Pancreas (tissue), 10 donors: ENCODE measurements at regions not wholly inside any gene's neighbourhood (a gene's known extent, or its start where the extent isn't known, plus 50 kb on each side); places are given as distances from the start of the nearest gene placed in this dataset.

Experiments used
- ATAC-seq, 4 donors: fragments of 200-7000 bp; cut with Tn5 transposase; one replicate each; pipeline versions ENCODE4 v1.8.0 to v1.9.1; 2020; ENCODE audit warnings: mild to moderate bottlenecking in 4 of 4, moderate library complexity in 4 of 4
- DNase-seq, 6 donors: peaks; one replicate each; pipeline ENCODE4 v3.0.0-alpha.2; 2020
- FAIRE-seq: peaks from 2 replicates; lab custom pipeline; 2012; peaks lifted over from hg19 to GRCh38; lab: Jason Lieb, UNC
- H3K27ac ChIP-seq, 4 donors: fragments of 200-600 bp; sonication (generic); 1 replicate in 3 of 4; 2 replicates in 1 of 4; pipeline versions ENCODE4 v1.5.0 to v1.8.0; 2020
- H3K27me3 ChIP-seq, 4 donors: fragments of 200-600 bp; one replicate each; pipeline ENCODE4 v1.8.0; 2021
- H3K36me3 ChIP-seq, 3 donors: fragments of 200-600 bp; sonication (generic) in 1 of 3; one replicate each; pipeline versions ENCODE4 v1.5.0 to v1.8.0; 2020 to 2021
- H3K4me1 ChIP-seq, 3 donors: fragments of 200-600 bp; one replicate each; pipeline ENCODE4 v1.8.0; 2021
- H3K4me3 ChIP-seq, 4 donors: fragments of 200-600 bp; sonication (generic) in 2 of 4; one replicate each; pipeline versions ENCODE4 v1.5.0 to v1.8.0; 2020 to 2021
- H3K9me3 ChIP-seq, 4 donors: fragments of 200-600 bp; one replicate each; pipeline ENCODE4 v1.8.0; 2021
- CTCF ChIP-seq, 4 donors: fragments of 200-600 bp; sonication (generic) in 3 of 4; IDR thresholded peaks; one replicate each; pipeline versions ENCODE4 v1.5.0 to v1.8.0; 2021; ENCODE audit warnings: antibody characterized with exemption in 4 of 4
- WGBS, 2 donors: extraction: QIAGEN DNeasy Blood & Tissue Kit; methylation state at CpG; one replicate each; pipeline ENCODE4 v1.1.7; 2013; 5-methylcytosine and 5-hydroxymethylcytosine counted together
- intact Hi-C, 3 donors: fragments of 100-400 bp; cut with DNase I; formaldehyde crosslinking; loops; one replicate each; pipeline versions ENCODE4 v1.11.1 to v1.14.2; 2022
- donor health status: healthy with polysubstance abuse.
- donor health status: DM: no; HTN: no; CAD: no; lungs with moderate emphysema.
- donor health status: DM: no; HTN: no; CAD: no.
- donor health status: control.
- donor health status: control.
- donor health status: Bipolar disorder and iron deficiency.
- donor health status: DM: yes; HTN: yes; CAD: no.
- donor health status: DM: no; HTN: no; CAD: no.
- donor health status: DM: no; HTN: no; CAD: no.
- donor health status: DM: yes; HTN: yes; CAD: no.

- no peaks in the 10 kb centered on the region for H3K36me3 ChIP-seq
- H3K4me3 ChIP-seq = no peak overlapping the region
- no peaks in the 10 kb centered on the region for H3K4me1 ChIP-seq
- no peaks in the 10 kb centered on the region for H3K9me3 ChIP-seq
- FAIRE-seq = no peak
- H3K27ac ChIP-seq = no peak overlapping the region
- WGBS, 2 donors = 56 to 59% methylated on average over 3 of the region's 3 CpGs
- TF ChIP-seq CTCF (IDR thresholded peaks at IDR 0.05) = no peak
- intact Hi-C loops = no loop called here
- DNase-seq = no peak
- no peaks in the 10 kb centered on the region for H3K27me3 ChIP-seq
- ATAC-seq = no peak
Measured at GRCh38 chr5:143890487-143890886, 78.5 kb downstream of the HMHB1 start.

DNA sequence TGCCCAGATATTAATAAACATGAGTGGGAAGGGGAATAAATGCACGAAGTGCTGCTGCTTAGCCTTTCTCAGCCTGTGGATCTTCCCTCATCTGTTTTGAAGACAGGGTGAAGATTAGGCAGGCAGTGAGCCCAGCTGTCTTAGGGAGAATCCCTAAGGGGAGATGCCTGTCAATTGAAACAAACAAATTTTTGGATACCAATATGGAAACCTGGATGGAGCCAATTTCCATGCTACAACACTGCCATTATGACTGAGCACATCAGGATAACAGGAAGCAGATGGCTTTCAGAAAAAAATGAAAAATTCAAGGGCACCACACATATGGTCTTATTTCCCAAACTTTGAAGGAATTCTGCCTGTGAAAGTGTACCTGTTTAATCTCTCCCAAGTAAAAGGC is 80.3 kb downstream of the HMHB1 start:
- Histone ChIP-seq H3K9me3 (no peaks in the 10 kb centered on the region), H3K4me1 (no peaks in the 10 kb centered on the region), H3K27ac (no peak overlapping the region), H3K4me3 (no peak overlapping the region), H3K36me3 (no peaks in the 10 kb centered on the region), H3K27me3 (no peaks in the 10 kb centered on the region)
- 62 to 70% methylated on average over 1 of the region's 1 CpG for WGBS, 2 donors
- FAIRE-seq (no peak), ATAC-seq (no peak), DNase-seq (no peak)
- intact Hi-C loops = no loop called here
- TF ChIP-seq CTCF (IDR thresholded peaks at IDR 0.05) = no peak

GRCh38 chr5:143892908-143893307 is 80.9 kb downstream of the HMHB1 start:
- no peaks in the 10 kb centered on the region for H3K27me3 ChIP-seq
- no peak overlapping the region for H3K27ac ChIP-seq
- H3K36me3 ChIP-seq = no peaks in the 10 kb centered on the region
- no peak for FAIRE-seq
- no peak for ATAC-seq
- no peaks in the 10 kb centered on the region for H3K9me3 ChIP-seq
- TF ChIP-seq CTCF (IDR thresholded peaks at IDR 0.05) = no peak
- intact Hi-C loops = no loop called here
- DNase-seq = no peak
- H3K4me1 ChIP-seq = no peaks in the 10 kb centered on the region
- WGBS, 2 donors = 71 to 80% methylated on average over 2 of the region's 2 CpGs
- no peak overlapping the region for H3K4me3 ChIP-seq

GRCh38 chr5:143893638-143894037 is 81.7 kb downstream of the HMHB1 start:
- TF ChIP-seq CTCF (IDR thresholded peaks at IDR 0.05) = no peak
- H3K9me3 ChIP-seq = no peaks in the 10 kb centered on the region
- no peaks in the 10 kb centered on the region for H3K4me1 ChIP-seq
- WGBS, 2 donors = 79 to 80% methylated on average over 2 of the region's 2 CpGs
- no peaks in the 10 kb centered on the region for H3K27me3 ChIP-seq
- intact Hi-C loops = no loop called here
- no peak for FAIRE-seq
- ATAC-seq = no peak
- H3K36me3 ChIP-seq = no peaks in the 10 kb centered on the region
- H3K27ac ChIP-seq = no peak overlapping the region
- no peak for DNase-seq
- H3K4me3 ChIP-seq = no peak overlapping the region

DNA sequence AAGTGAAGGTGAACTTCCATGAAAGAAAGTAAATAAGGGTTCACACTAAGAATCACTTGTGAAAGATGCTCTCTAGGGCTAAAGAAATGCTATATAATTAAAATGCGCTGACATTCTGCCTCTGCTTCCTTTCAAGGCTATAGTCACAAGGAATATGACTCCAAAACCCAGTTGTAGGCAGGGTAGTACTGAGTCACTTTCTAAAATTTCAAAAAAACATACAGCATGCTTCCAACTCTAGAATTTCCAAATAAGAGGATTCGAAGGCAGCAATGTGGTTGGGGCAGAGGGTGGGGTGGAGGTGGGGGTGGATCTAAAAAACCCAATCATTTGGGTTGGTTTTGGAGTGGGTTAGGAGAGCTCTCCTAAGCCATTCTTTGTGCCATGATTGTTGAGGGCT is 84.6 kb downstream of the HMHB1 start:
- 92 to 93% methylated on average over 2 of the region's 2 CpGs for WGBS, 2 donors
- ATAC-seq = no peak
- Histone ChIP-seq H3K27me3 (no peaks in the 10 kb centered on the region), H3K9me3 (no peaks in the 10 kb centered on the region), H3K36me3 (no peaks in the 10 kb centered on the region), H3K4me3 (no peak overlapping the region), H3K4me1 (no peaks in the 10 kb centered on the region), H3K27ac (no peak overlapping the region)
- intact Hi-C loops = no loop called here
- no peak for FAIRE-seq
- DNase-seq = no peak
- no peak for TF ChIP-seq CTCF (IDR thresholded peaks at IDR 0.05)
